Common myeloid progenitor, CD34-positive (primary cell): ENCODE measurements at regions not wholly inside any gene's neighbourhood (a gene's known extent, or its start where the extent isn't known, plus 50 kb on each side); places are given as distances from the start of the nearest gene placed in this dataset.

Source experiments
- CTCF ChIA-PET: fragments of 350-600 bp; sonication (Branson Sonifier 250); formaldehyde crosslinking; loops from one replicate; lab custom pipeline; 2021; ENCODE audit warnings: antibody characterized with exemption; lab: Charles Lee
- POLR2A ChIA-PET: fragments of 350-600 bp; sonication (Branson Sonifier 250); formaldehyde crosslinking; loops from one replicate; lab custom pipeline; 2021; ENCODE audit warnings: antibody characterized with exemption; lab: Charles Lee
- DNase-seq, 3 donors: peaks; one replicate each; pipeline versions ENCODE4 v3.0.0 to v3.0.0-alpha.2; 2013
- H3K27ac ChIP-seq, 2 experiments: 1 replicate in 1 of 2; 2 replicates in 1 of 2; pipeline ENCODE4 v1.7.0; 2013; ENCODE audit warnings: inconsistent platforms in 2 of 2, low read length in 2 of 2, mild to moderate bottlenecking in 2 of 2, low read depth in 1 of 2, moderate library complexity in 1 of 2; ENCODE audit not compliant: severe bottlenecking in 2 of 2, insufficient read depth in 1 of 2, poor library complexity in 1 of 2
- H3K27me3 ChIP-seq, 5 experiments: replicated peaks in 2 of 5; 1 replicate in 3 of 5; 2 replicates in 2 of 5; pipeline versions ENCODE4 v1.6.1 to v1.7.0; 2013; ENCODE audit warnings: low read length in 4 of 5, mild to moderate bottlenecking in 2 of 5, moderate library complexity in 2 of 5, inconsistent platforms in 1 of 5; ENCODE audit not compliant: insufficient read depth in 5 of 5, control insufficient read depth in 4 of 5
- H3K36me3 ChIP-seq, 4 experiments: 1 replicate in 2 of 4; 2 replicates in 2 of 4; pipeline versions ENCODE4 v1.6.1 to v1.7.0; 2013; ENCODE audit warnings: low read length in 3 of 4, control low read depth in 1 of 4, mild to moderate bottlenecking in 1 of 4; ENCODE audit not compliant: control insufficient read depth in 4 of 4, insufficient read depth in 4 of 4
- H3K4me1 ChIP-seq, 4 experiments: 1 replicate in 3 of 4; 2 replicates in 1 of 4; pipeline versions ENCODE4 v1.6.1 to v1.7.1; 2013; ENCODE audit warnings: low read length in 3 of 4, mild to moderate bottlenecking in 3 of 4, control low read depth in 1 of 4, inconsistent platforms in 1 of 4, moderate library complexity in 1 of 4; ENCODE audit not compliant: control insufficient read depth in 4 of 4, insufficient read depth in 4 of 4; ENCODE audit errors: control extremely low read depth in 1 of 4
- H3K4me3 ChIP-seq, 7 experiments: 1 replicate in 4 of 7; 2 replicates in 3 of 7; pipeline versions ENCODE4 v1.5.1 to v1.7.0; 2013; ENCODE audit warnings: mild to moderate bottlenecking in 7 of 7, low read length in 6 of 7, moderate library complexity in 6 of 7, inconsistent platforms in 2 of 7, low read depth in 2 of 7, control low read depth in 1 of 7; ENCODE audit not compliant: insufficient read depth in 4 of 7, control insufficient read depth in 1 of 7; ENCODE audit errors: extremely low read depth in 1 of 7
- H3K9me3 ChIP-seq, 5 experiments: 1 replicate in 4 of 5; 2 replicates in 1 of 5; pipeline versions ENCODE4 v1.6.1 to v1.7.1; 2013; ENCODE audit warnings: low read length in 4 of 5, mild to moderate bottlenecking in 2 of 5, inconsistent platforms in 1 of 5, low read depth in 1 of 5, moderate library complexity in 1 of 5; ENCODE audit not compliant: control insufficient read depth in 4 of 5, insufficient read depth in 2 of 5; ENCODE audit errors: control extremely low read depth in 1 of 5
- WGBS: methylation state at CpG from one replicate; pipeline ENCODE4 v1.1.5; 2013; ENCODE audit not compliant: insufficient coverage; 5-methylcytosine and 5-hydroxymethylcytosine counted together

- no peak for DNase-seq
- Histone ChIP-seq H3K36me3 (no peaks in the 10 kb centered on the region), H3K9me3 (no peaks in the 10 kb centered on the region), H3K27ac (no peak overlapping the region), H3K4me3 (no peak overlapping the region), H3K27me3 (no peaks in the 10 kb centered on the region), H3K4me1 (peaks cover 0 to 16% (median 3%) of the 10 kb centered on the region in 4 experiments)
- ChIA-PET POLR2A (no interaction called here), CTCF (interaction anchor here (1.1 to 4.5 kb wide), 2 partner anchors 11 to 682 kb away, joined by 3 to 14 read pairs; no protein-coding TSS in a partner anchor)
- 94% methylated on average over 3 of the region's 4 CpGs for WGBS
Measured at GRCh38 chr1:173424143-173424542, 53.0 kb upstream of the PRDX6 start.

- Histone ChIP-seq H3K27ac (no peak overlapping the region), H3K4me3 (no peak overlapping the region), H3K36me3 (no peaks in the 10 kb centered on the region), H3K9me3 (no peaks in the 10 kb centered on the region), H3K4me1 (peaks cover 3 to 23% (median 11%) of the 10 kb centered on the region in 4 experiments), H3K27me3 (no peaks in the 10 kb centered on the region)
- DNase-seq = no peak
- ChIA-PET POLR2A (no interaction called here), CTCF (interaction anchor here (1.1 to 4.5 kb wide), 3 partner anchors 11 to 683 kb away, joined by 3 to 14 read pairs (median 3); no protein-coding TSS in a partner anchor)
- 100% methylated on average over 1 of the region's 2 CpGs for WGBS
Measured at GRCh38 chr1:173424782-173425407, 52.2 kb upstream of the PRDX6 start.

GRCh38 chr1:173426057-173426456 is 51.1 kb upstream of the PRDX6 start:
- DNase-seq = no peak
- 96% methylated on average over 4 of the region's 5 CpGs for WGBS
- Histone ChIP-seq H3K36me3 (no peaks in the 10 kb centered on the region), H3K4me1 (peaks cover 11 to 30% (median 17%) of the 10 kb centered on the region in 4 experiments), H3K9me3 (no peaks in the 10 kb centered on the region), H3K4me3 (no peak overlapping the region), H3K27me3 (no peaks in the 10 kb centered on the region), H3K27ac (no peak overlapping the region)
- ChIA-PET POLR2A (interaction anchor here (0.5 kb wide), 1 partner anchor 533 kb away, joined by 3 read pairs; no protein-coding TSS in a partner anchor), CTCF (interaction anchor here (1.2 to 4.5 kb wide), 2 partner anchors 19 to 684 kb away, joined by 3 to 14 read pairs; no protein-coding TSS in a partner anchor)

GRCh38 chr1:173427146-173428054 is 49.7 kb upstream of the PRDX6 start:
- no peak overlapping the region for H3K27ac ChIP-seq
- ChIA-PET POLR2A (interaction anchor here (0.5 kb wide), 1 partner anchor 399 kb away, joined by 5 read pairs; no protein-coding TSS in a partner anchor), CTCF (interaction anchor here (1.2 to 4.9 kb wide), 4 partner anchors 12 to 685 kb away, joined by 3 to 34 read pairs (median 14); partner anchors contain the start of genes CENPL and DARS2)
- H3K9me3 ChIP-seq = no peaks in the 10 kb centered on the region
- DNase-seq = no peak
- peaks cover 11 to 27% (median 18%) of the 10 kb centered on the region in 4 experiments for H3K4me1 ChIP-seq
- no peak overlapping the region for H3K4me3 ChIP-seq
- H3K27me3 ChIP-seq = no peaks in the 10 kb centered on the region
- 60% methylated on average over 3 of the region's 9 CpGs for WGBS
- H3K36me3 ChIP-seq = no peaks in the 10 kb centered on the region
